ENCODE measurements at regions not wholly inside any gene's neighbourhood (a gene's known extent, or its start where the extent isn't known, plus 50 kb on each side); places are given as distances from the start of the nearest gene placed in this dataset.

DNA sequence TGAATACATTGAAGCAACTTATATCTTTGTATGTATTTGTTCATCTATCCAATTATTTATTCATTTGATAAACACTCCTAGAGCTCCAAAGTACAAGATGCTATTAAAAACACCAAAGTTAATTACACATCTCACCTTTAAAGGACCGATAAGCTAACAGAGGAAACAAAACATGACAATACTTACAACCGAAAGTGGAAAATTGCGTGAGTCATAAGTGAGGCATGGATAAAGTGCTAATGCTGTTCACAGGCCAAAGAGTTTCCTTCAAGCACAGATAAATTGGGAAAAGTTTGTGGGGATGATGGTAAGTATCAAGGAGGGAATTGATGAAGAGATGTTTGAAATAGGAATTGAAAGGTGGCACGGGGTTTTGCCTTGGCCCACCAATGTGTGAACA lies 172.8 kb upstream of the KITLG start:
- H3K27me3 ChIP-seq (replicated peaks; ENCODE audit: insufficient read depth): no peaks in the 10 kb centered on the region
- DNase-seq (ENCODE audit: low spot score) (no peak), ATAC-seq (ENCODE audit: insufficient number of reproducible peaks, low FRiP score, low read depth) (no peak)
- no peak overlapping the region for H3K27ac ChIP-seq
- no peaks in the 10 kb centered on the region for H3K4me1 ChIP-seq (ENCODE audit: control insufficient read depth in 1 of 2, low read depth in 2 of 2)
- no peak overlapping the region for H3K4me3 ChIP-seq
- H3K9me3 ChIP-seq: no peaks in the 10 kb centered on the region
- H3K36me3 ChIP-seq: no peaks in the 10 kb centered on the region
- no peak for TF ChIP-seq CTCF (IDR thresholded peaks at IDR 0.05)

DNA sequence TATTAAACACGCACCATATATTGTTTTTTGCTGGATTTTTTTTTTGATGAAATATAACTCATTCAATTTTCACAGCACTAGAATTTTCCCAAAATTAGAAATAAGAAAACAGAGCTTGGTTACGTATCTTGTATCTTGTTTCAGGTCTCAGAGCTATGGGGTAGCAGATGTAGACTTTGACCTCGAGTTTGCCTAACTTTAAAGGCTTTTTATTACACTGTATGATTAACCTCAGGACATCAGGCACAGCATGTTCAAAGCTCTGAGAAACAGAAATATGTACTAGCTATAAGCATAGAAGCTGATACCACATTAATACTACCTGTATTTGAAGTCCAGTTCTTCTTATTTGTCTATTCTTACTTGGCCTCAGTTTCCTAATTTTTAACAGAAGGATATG lies 171.9 kb upstream of the KITLG start:
- Histone ChIP-seq H3K9me3 (no peaks in the 10 kb centered on the region), H3K36me3 (no peaks in the 10 kb centered on the region), H3K27me3 (replicated peaks; ENCODE audit: insufficient read depth) (no peaks in the 10 kb centered on the region), H3K4me3 (no peak overlapping the region), H3K4me1 (ENCODE audit: control insufficient read depth in 1 of 2, low read depth in 2 of 2) (no peaks in the 10 kb centered on the region), H3K27ac (no peak overlapping the region)
- no peak for ATAC-seq (ENCODE audit: insufficient number of reproducible peaks, low FRiP score, low read depth)
- TF ChIP-seq CTCF (IDR thresholded peaks at IDR 0.05): no peak
- no peak for DNase-seq (ENCODE audit: low spot score)

DNA sequence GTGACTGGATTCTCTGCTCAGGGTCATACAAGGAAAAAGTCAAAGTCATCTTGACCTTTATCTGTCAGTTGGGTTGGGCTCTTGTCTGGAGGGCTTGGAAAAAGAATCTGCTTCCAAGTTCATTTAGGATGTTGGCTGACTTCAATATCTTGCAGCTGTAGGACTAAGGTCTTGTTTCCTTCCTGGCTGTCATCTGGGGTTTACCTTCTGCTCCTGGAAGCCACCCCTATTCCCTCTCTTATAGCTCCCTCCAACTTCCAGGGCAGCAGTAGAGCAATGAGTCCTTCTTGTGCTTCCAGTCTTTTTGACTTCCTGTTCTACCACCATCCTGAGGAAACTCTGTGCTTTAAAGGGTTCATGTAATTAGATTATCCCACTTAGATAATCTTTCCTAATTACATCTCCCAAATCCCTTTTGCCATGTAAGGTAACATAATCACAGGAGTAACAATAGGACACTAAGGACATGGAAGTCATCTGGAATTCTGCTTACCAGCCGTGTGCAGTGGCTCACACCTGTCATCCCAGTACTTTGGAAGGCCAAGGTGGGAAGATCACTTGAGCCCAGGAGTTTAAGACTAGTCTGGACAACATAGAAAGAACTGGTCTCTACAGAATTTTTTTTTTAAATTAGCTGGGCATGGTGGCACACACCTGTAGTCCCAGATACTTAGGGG lies 170.7 kb upstream of the KITLG start:
- H3K4me3 ChIP-seq: no peak overlapping the region
- no peaks in the 10 kb centered on the region for H3K9me3 ChIP-seq
- ATAC-seq (ENCODE audit: insufficient number of reproducible peaks, low FRiP score, low read depth) (no peak), DNase-seq (ENCODE audit: low spot score) (no peak)
- H3K27ac ChIP-seq: no peak overlapping the region
- no peaks in the 10 kb centered on the region for H3K36me3 ChIP-seq
- no peaks in the 10 kb centered on the region for H3K4me1 ChIP-seq (ENCODE audit: control insufficient read depth in 1 of 2, low read depth in 2 of 2)
- H3K27me3 ChIP-seq (replicated peaks; ENCODE audit: insufficient read depth): no peaks in the 10 kb centered on the region
- no peak for TF ChIP-seq CTCF (IDR thresholded peaks at IDR 0.05)

- H3K9me3 ChIP-seq: no peaks in the 10 kb centered on the region
These were observed 166.1 kb upstream of the KITLG start for GRCh38 chr12:88746386-88746785.

More at GRCh38 chr12:88746386-88746785, 166.1 kb upstream of the KITLG start:
- no peak overlapping the region for H3K4me3 ChIP-seq
- no peak overlapping the region for H3K27ac ChIP-seq
- ATAC-seq (ENCODE audit: insufficient number of reproducible peaks, low FRiP score, low read depth) (no peak), DNase-seq (ENCODE audit: low spot score) (no peak)
- H3K4me1 ChIP-seq (ENCODE audit: control insufficient read depth in 1 of 2, low read depth in 2 of 2): no peaks in the 10 kb centered on the region
- TF ChIP-seq CTCF (IDR thresholded peaks at IDR 0.05): no peak
- H3K27me3 ChIP-seq (replicated peaks; ENCODE audit: insufficient read depth): no peaks in the 10 kb centered on the region
- H3K36me3 ChIP-seq: no peaks in the 10 kb centered on the region

All from thoracic aorta (tissue), 2 donors.